ENCODE measurements at regions not wholly inside any gene's neighbourhood (a gene's known extent, or its start where the extent isn't known, plus 50 kb on each side); places are given as distances from the start of the nearest gene placed in this dataset.
"Not testable (repeated sequence)": the region's sequence is repeated elsewhere in the genome, so short reads cannot be mapped to it uniquely, and the experiment has no call there.

DNA sequence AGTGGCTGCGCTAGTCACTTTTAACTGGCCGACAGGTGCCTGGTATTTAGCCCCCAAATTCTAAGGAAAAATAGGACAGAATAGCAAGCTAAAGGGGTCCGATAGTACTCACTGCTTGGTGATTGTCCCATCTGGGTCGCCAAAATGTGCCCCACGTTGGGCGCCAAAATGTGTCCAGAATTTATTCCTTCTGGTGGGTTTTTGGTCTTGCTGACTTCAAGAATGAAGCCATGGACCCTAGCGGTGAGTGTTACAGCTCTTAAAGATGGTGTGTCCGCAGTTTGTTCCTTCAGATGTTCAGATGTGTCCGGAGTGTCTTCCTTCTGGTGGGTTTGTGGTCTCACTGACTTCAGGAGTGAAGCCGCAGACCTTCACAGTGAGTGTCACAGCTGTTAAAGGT is 144.8 kb upstream of the XIRP2 start:
- H4K20me1 ChIP-seq (ENCODE audit: insufficient read depth); H3K79me2 ChIP-seq (replicated peaks; ENCODE audit: insufficient read depth, low read length); H3K4me3 ChIP-seq (ENCODE audit: low read length); H3K36me3 ChIP-seq (ENCODE audit: insufficient read depth, low read length); H3K9me3 ChIP-seq (ENCODE audit: low read length); H3K9me2 ChIP-seq (ENCODE audit: insufficient read depth, low read length); H3F3A ChIP-seq (ENCODE audit: insufficient read depth, low read length, poor library complexity, severe bottlenecking); H2AFZ ChIP-seq (ENCODE audit: low read depth, low read length); H3K4me2 ChIP-seq (ENCODE audit: low read length); H3K27me3 ChIP-seq (ENCODE audit: insufficient read depth, low read depth, low read length); H3K27ac ChIP-seq (ENCODE audit: low read length); H3K9ac ChIP-seq (ENCODE audit: low read length): not testable (repeated sequence)

- Histone ChIP-seq H3K9ac (ENCODE audit: low read length) (no peak overlapping the region), H3K79me2 (replicated peaks; ENCODE audit: insufficient read depth, low read length) (no peaks in the 10 kb centered on the region), H3K4me2 (ENCODE audit: low read length) (no peak overlapping the region), H3K4me3 (ENCODE audit: low read length) (no peak overlapping the region), H3K9me2 (ENCODE audit: insufficient read depth, low read length) (no peaks in the 10 kb centered on the region), H3F3A (ENCODE audit: insufficient read depth, low read length, poor library complexity, severe bottlenecking) (no peaks in the 10 kb centered on the region), H3K27ac (ENCODE audit: low read length) (no peak overlapping the region), H3K27me3 (ENCODE audit: insufficient read depth, low read depth, low read length) (no peaks in the 10 kb centered on the region), H4K20me1 (ENCODE audit: insufficient read depth) (no peaks in the 10 kb centered on the region), H2AFZ (ENCODE audit: low read depth, low read length) (no peak overlapping the region), H3K36me3 (ENCODE audit: insufficient read depth, low read length) (no peaks in the 10 kb centered on the region), H3K9me3 (ENCODE audit: low read length) (no peaks in the 10 kb centered on the region)
- TF ChIP-seq EP300 (conservative IDR thresholded peaks at IDR 0.05; ENCODE audit: poor library complexity, severe bottlenecking) (no peak), TAF1 (IDR thresholded peaks at IDR 0.05; ENCODE audit: low read depth) (no peak), EZH2 (IDR thresholded peaks at IDR 0.05; ENCODE audit: borderline replicate concordance, insufficient read depth, low read length, poor library complexity, severe bottlenecking) (no peak), POLR2AphosphoS5 (IDR thresholded peaks at IDR 0.05) (no peak), SMC3 (conservative IDR thresholded peaks at IDR 0.05; ENCODE audit: poor library complexity) (no peak), REST (IDR thresholded peaks at IDR 0.05; ENCODE audit: borderline replicate concordance) (no peak), RAD21 (conservative IDR thresholded peaks at IDR 0.05) (no peak), MXI1 (conservative IDR thresholded peaks at IDR 0.05; ENCODE audit: poor library complexity, severe bottlenecking) (no peak)
- TF ChIP-seq, protein P1, sequence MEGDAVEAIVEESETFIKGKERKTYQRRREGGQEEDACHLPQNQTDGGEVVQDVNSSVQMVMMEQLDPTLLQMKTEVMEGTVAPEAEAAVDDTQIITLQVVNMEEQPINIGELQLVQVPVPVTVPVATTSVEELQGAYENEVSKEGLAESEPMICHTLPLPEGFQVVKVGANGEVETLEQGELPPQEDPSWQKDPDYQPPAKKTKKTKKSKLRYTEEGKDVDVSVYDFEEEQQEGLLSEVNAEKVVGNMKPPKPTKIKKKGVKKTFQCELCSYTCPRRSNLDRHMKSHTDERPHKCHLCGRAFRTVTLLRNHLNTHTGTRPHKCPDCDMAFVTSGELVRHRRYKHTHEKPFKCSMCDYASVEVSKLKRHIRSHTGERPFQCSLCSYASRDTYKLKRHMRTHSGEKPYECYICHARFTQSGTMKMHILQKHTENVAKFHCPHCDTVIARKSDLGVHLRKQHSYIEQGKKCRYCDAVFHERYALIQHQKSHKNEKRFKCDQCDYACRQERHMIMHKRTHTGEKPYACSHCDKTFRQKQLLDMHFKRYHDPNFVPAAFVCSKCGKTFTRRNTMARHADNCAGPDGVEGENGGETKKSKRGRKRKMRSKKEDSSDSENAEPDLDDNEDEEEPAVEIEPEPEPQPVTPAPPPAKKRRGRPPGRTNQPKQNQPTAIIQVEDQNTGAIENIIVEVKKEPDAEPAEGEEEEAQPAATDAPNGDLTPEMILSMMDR (IDR thresholded peaks at IDR 0.05; ENCODE audit: poor library complexity, severe bottlenecking): no peak
These were observed 161.2 kb upstream of the XIRP2 start for GRCh38 chr2:166727095-166727494.
